ENCODE measurements at regions not wholly inside any gene's neighbourhood (a gene's known extent, or its start where the extent isn't known, plus 50 kb on each side); places are given as distances from the start of the nearest gene placed in this dataset.

- H3K4me3 ChIP-seq (ENCODE audit: low read depth, low read length): no peak overlapping the region
- in situ Hi-C loops (cut with HindIII; ENCODE audit: low sequenced_read_pairs): no loop called here
- no peak for TF ChIP-seq CTCF (IDR thresholded peaks at IDR 0.05; ENCODE audit: low read depth, low read length, missing control alignments)
- DNase-seq (ENCODE audit: low read depth): no peak
Measured at GRCh38 chr21:24868117-24868516, 739.2 kb downstream of the MRPL39 start.

- H3K4me3 ChIP-seq (ENCODE audit: low read depth, low read length): no peak overlapping the region
- no peak for DNase-seq (ENCODE audit: low read depth)
- in situ Hi-C loops (cut with HindIII; ENCODE audit: low sequenced_read_pairs): no loop called here
- no peak for TF ChIP-seq CTCF (IDR thresholded peaks at IDR 0.05; ENCODE audit: low read depth, low read length, missing control alignments)
Measured at GRCh38 chr21:24861471-24861870, 745.8 kb downstream of the MRPL39 start.

GRCh38 chr21:24856326-24856725 is 751.0 kb downstream of the MRPL39 start:
- no peak overlapping the region for H3K4me3 ChIP-seq (ENCODE audit: low read depth, low read length)
- in situ Hi-C loops (cut with HindIII; ENCODE audit: low sequenced_read_pairs): no loop called here
- no peak for TF ChIP-seq CTCF (IDR thresholded peaks at IDR 0.05; ENCODE audit: low read depth, low read length, missing control alignments)
- DNase-seq (ENCODE audit: low read depth): no peak

GRCh38 chr21:24852610-24853195 is 754.6 kb downstream of the MRPL39 start:
- DNase-seq (ENCODE audit: low read depth): no peak
- TF ChIP-seq CTCF (IDR thresholded peaks at IDR 0.05; ENCODE audit: low read depth, low read length, missing control alignments): no peak
- H3K4me3 ChIP-seq (ENCODE audit: low read depth, low read length): no peak overlapping the region
- in situ Hi-C loops (cut with HindIII; ENCODE audit: low sequenced_read_pairs): no loop called here

- no peak overlapping the region for H3K4me3 ChIP-seq (ENCODE audit: low read depth, low read length)
- TF ChIP-seq CTCF (IDR thresholded peaks at IDR 0.05; ENCODE audit: low read depth, low read length, missing control alignments): no peak
- DNase-seq (ENCODE audit: low read depth): no peak
- in situ Hi-C loops (cut with HindIII; ENCODE audit: low sequenced_read_pairs): no loop called here
Measured at GRCh38 chr21:24850121-24850520, 757.2 kb downstream of the MRPL39 start.

GRCh38 chr21:24844671-24845070 is 762.6 kb downstream of the MRPL39 start:
- TF ChIP-seq CTCF (IDR thresholded peaks at IDR 0.05; ENCODE audit: low read depth, low read length, missing control alignments): no peak
- no peak overlapping the region for H3K4me3 ChIP-seq (ENCODE audit: low read depth, low read length)
- in situ Hi-C loops (cut with HindIII; ENCODE audit: low sequenced_read_pairs): no loop called here
- no peak for DNase-seq (ENCODE audit: low read depth)
